CD14-positive monocyte (primary cell): ENCODE measurements at regions not wholly inside any gene's neighbourhood (a gene's known extent, or its start where the extent isn't known, plus 50 kb on each side); places are given as distances from the start of the nearest gene placed in this dataset.

Source experiments
- DNase-seq, 3 donors: peaks; one replicate each; pipeline ENCODE4 v3.0.0-alpha.2; 2011 to 2022
- H2AFZ ChIP-seq: 2 replicates; pipeline ENCODE4 v1.6.0; 2012; ENCODE audit warnings: mild to moderate bottlenecking, low read depth, low read length, inconsistent platforms; ENCODE audit not compliant: insufficient read depth, poor library complexity, severe bottlenecking
- H3K27ac ChIP-seq, 2 donors: 1 replicate in 1 of 2; 2 replicates in 1 of 2; pipeline ENCODE4 v1.5.1; 2012 to 2013; ENCODE audit warnings: low read length in 2 of 2, control low read depth in 1 of 2, inconsistent platforms in 1 of 2, low read depth in 1 of 2, mild to moderate bottlenecking in 1 of 2
- H3K27me3 ChIP-seq, 2 donors: one replicate each; pipeline versions ENCODE4 v1.6.0 to v1.6.1; 2011 to 2013; ENCODE audit warnings: low read length in 2 of 2; ENCODE audit not compliant: control insufficient read depth in 2 of 2, insufficient read depth in 2 of 2
- H3K36me3 ChIP-seq, 2 donors: replicated peaks in 1 of 2; 1 replicate in 1 of 2; 2 replicates in 1 of 2; pipeline versions ENCODE4 v1.5.1 to v1.6.1; 2012 to 2013; ENCODE audit warnings: low read length in 2 of 2, control low read depth in 1 of 2, inconsistent platforms in 1 of 2, mild to moderate bottlenecking in 1 of 2; ENCODE audit not compliant: insufficient read depth in 2 of 2, control insufficient read depth in 1 of 2
- H3K4me1 ChIP-seq, 2 donors: 1 replicate in 1 of 2; 2 replicates in 1 of 2; pipeline versions ENCODE4 v1.5.1 to v1.6.1; 2012 to 2013; ENCODE audit warnings: low read length in 2 of 2, control low read depth in 1 of 2, inconsistent platforms in 1 of 2, mild to moderate bottlenecking in 1 of 2, moderate library complexity in 1 of 2; ENCODE audit not compliant: insufficient read depth in 2 of 2, control insufficient read depth in 1 of 2
- H3K4me2 ChIP-seq: replicated peaks from 2 replicates; pipeline ENCODE3; 2012; ENCODE audit warnings: low read length, moderate library complexity, mild to moderate bottlenecking; ENCODE audit not compliant: poor library complexity, severe bottlenecking; ENCODE audit errors: extremely low read depth
- H3K4me3 ChIP-seq, 3 experiments: fragments of 200-600 bp in 1 of 3; sonication (generic) in 1 of 3; replicated peaks in 1 of 3; 1 replicate in 2 of 3; 2 replicates in 1 of 3; pipeline ENCODE4 v1.5.1; 2011 to 2013; ENCODE audit warnings: low read length in 3 of 3, mild to moderate bottlenecking in 3 of 3, control low read depth in 2 of 3, low read depth in 2 of 3, inconsistent platforms in 1 of 3, moderate library complexity in 1 of 3
- H3K79me2 ChIP-seq: 2 replicates; pipeline ENCODE4 v1.6.0; 2012; ENCODE audit warnings: mild to moderate bottlenecking, control low read depth, inconsistent platforms, low read length, moderate library complexity; ENCODE audit not compliant: insufficient read depth
- H3K9ac ChIP-seq: 2 replicates; pipeline ENCODE4 v1.6.0; 2017; ENCODE audit warnings: low read length, mild to moderate bottlenecking; ENCODE audit not compliant: insufficient read depth, poor library complexity, severe bottlenecking
- H3K9me3 ChIP-seq, 2 donors: replicated peaks in 1 of 2; 1 replicate in 1 of 2; 2 replicates in 1 of 2; pipeline versions ENCODE4 v1.5.1 to v1.6.1; 2012 to 2013; ENCODE audit warnings: low read length in 2 of 2, control low read depth in 1 of 2; ENCODE audit not compliant: control insufficient read depth in 1 of 2, insufficient read depth in 1 of 2
- H4K20me1 ChIP-seq: 2 replicates; pipeline ENCODE4 v1.6.0; 2012; ENCODE audit warnings: mild to moderate bottlenecking, low read length, control low read depth, moderate library complexity; ENCODE audit not compliant: insufficient read depth
- H3K27ac Mint-ChIP-seq, 7 donors: one replicate each; pipeline ENCODE4 v1.8.0; 2020; ENCODE audit warnings: mild to moderate bottlenecking in 7 of 7, mixed read lengths in 7 of 7, moderate library complexity in 6 of 7, inconsistent platforms in 2 of 7
- H3K27me3 Mint-ChIP-seq, 3 donors: one replicate each; pipeline ENCODE4 v1.8.0; 2021 to 2022; ENCODE audit warnings: low read depth in 3 of 3, mild to moderate bottlenecking in 3 of 3, mixed read lengths in 3 of 3, moderate library complexity in 3 of 3, inconsistent platforms in 1 of 3
- H3K36me3 Mint-ChIP-seq, 2 donors: one replicate each; pipeline ENCODE4 v1.8.0; 2020; ENCODE audit warnings: mixed read lengths in 2 of 2, inconsistent platforms in 1 of 2, mild to moderate bottlenecking in 1 of 2
- H3K4me1 Mint-ChIP-seq: one replicate; pipeline ENCODE4 v1.8.0; 2020; ENCODE audit warnings: mild to moderate bottlenecking, mixed read lengths
- H3K4me3 Mint-ChIP-seq, 2 donors: one replicate each; pipeline ENCODE4 v1.8.0; 2020; ENCODE audit warnings: mild to moderate bottlenecking in 2 of 2, mixed read lengths in 2 of 2, moderate library complexity in 1 of 2
- H3K9me3 Mint-ChIP-seq, 7 donors: one replicate each; pipeline ENCODE4 v1.8.0; 2020 to 2022; ENCODE audit warnings: mixed read lengths in 7 of 7, mild to moderate bottlenecking in 6 of 7, moderate library complexity in 6 of 7, inconsistent platforms in 2 of 7
- WGBS: methylation state at CpG from one replicate; pipeline ENCODE4 v1.1.5; 2013; ENCODE audit warnings: missing lambda C conversion rate; ENCODE audit not compliant: insufficient coverage; 5-methylcytosine and 5-hydroxymethylcytosine counted together
- intact Hi-C, 2 donors: fragments of 100-400 bp; cut with micrococcal nuclease; formaldehyde crosslinking; loops; one replicate each; pipeline versions ENCODE4 v1.15.0 to v1.15.1; 2023
- TF ChIP-seq, protein P1 (sequence below): fragments of 200-600 bp; IDR thresholded peaks from one replicate; pipeline ENCODE4 v1.8.0; 2022; ENCODE audit warnings: antibody characterized with exemption, mild to moderate bottlenecking

DNA sequence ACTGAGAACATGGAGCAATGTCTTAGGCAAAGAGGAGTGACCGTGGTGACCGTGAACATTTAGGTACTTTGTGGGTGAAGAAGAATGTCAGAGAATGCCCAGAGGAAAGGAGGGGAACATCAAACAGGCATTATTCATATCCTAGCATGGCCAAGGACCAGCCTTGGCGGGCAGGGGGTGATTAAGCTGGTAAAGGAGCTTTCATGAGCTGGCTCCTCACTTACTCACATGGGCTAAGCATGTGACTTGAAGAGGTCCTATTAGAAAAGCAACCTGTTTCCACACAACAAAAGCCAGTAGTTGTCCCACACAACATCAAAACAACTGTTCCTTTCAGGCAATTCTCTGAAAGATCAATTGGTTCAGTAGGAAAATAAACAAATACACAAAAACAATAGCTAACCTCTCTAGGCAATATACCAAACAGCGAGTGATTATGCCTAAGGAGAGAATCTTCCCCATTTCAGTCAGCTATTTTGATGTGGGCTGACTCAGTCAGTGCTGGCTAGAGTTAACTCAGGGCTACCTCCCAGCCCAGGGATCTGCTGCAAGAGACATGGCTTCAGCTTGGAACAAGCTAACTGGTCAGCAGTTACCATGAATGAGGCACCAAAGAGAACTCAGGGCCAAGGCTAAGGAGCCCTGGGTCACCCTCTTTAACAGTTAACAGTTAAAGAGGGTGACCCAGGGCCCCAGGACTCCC is 283.5 kb downstream of the ARHGAP12 start:
- H3K4me1 Mint-ChIP-seq = peaks cover 3% of the 10 kb centered on the region
- Histone ChIP-seq H3K9ac (no peak overlapping the region), H3K4me2 (no peak overlapping the region), H3K36me3 (no peaks in the 10 kb centered on the region), H3K4me1 (no peaks in the 10 kb centered on the region), H3K4me3 (no peak overlapping the region), H2AFZ (no peak overlapping the region), H3K79me2 (no peaks in the 10 kb centered on the region), H3K27me3 (no peaks in the 10 kb centered on the region), H3K27ac (no peak overlapping the region), H4K20me1 (no peaks in the 10 kb centered on the region), H3K9me3 (no peaks in the 10 kb centered on the region)
- TF ChIP-seq, protein P1, sequence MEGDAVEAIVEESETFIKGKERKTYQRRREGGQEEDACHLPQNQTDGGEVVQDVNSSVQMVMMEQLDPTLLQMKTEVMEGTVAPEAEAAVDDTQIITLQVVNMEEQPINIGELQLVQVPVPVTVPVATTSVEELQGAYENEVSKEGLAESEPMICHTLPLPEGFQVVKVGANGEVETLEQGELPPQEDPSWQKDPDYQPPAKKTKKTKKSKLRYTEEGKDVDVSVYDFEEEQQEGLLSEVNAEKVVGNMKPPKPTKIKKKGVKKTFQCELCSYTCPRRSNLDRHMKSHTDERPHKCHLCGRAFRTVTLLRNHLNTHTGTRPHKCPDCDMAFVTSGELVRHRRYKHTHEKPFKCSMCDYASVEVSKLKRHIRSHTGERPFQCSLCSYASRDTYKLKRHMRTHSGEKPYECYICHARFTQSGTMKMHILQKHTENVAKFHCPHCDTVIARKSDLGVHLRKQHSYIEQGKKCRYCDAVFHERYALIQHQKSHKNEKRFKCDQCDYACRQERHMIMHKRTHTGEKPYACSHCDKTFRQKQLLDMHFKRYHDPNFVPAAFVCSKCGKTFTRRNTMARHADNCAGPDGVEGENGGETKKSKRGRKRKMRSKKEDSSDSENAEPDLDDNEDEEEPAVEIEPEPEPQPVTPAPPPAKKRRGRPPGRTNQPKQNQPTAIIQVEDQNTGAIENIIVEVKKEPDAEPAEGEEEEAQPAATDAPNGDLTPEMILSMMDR = no peak
- DNase-seq = no peak
- H3K27ac Mint-ChIP-seq = no peak overlapping the region
- WGBS = 100% methylated on average over 1 of the region's 4 CpGs
- intact Hi-C loops = no loop called here
- peaks cover 2 to 7% (median 3%) of the 10 kb centered on the region in 3 donors for H3K27me3 Mint-ChIP-seq
- H3K4me3 Mint-ChIP-seq = no peak overlapping the region
- H3K36me3 Mint-ChIP-seq = peaks cover 0 to 4% of the 10 kb centered on the region in 2 donors
- peaks cover 0 to 12% (median 4%) of the 10 kb centered on the region in 7 donors for H3K9me3 Mint-ChIP-seq

DNA sequence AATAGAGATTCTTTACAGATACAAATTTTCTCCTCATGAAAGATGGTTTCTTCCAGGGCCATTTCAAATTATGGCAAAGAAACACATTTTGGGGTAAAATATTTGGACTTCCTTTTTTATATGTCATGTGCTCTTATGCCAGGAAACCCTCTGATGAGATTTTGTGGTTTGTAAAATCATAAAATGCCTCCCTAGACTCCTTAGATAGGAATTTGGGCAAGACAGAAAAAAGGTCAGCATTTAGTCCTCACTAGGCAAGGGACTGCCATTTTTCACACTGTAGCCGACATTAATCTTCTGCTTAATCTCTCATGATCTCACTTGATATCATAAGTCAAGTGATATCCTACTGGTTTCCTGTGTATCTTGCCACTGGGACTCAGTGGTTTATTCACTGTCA is 286.4 kb downstream of the ARHGAP12 start:
- H3K27ac Mint-ChIP-seq = no peak overlapping the region
- H3K4me3 Mint-ChIP-seq = no peak overlapping the region
- peaks cover 5 to 19% (median 13%) of the 10 kb centered on the region in 7 donors for H3K9me3 Mint-ChIP-seq
- H3K27me3 Mint-ChIP-seq = peaks cover 2 to 7% (median 3%) of the 10 kb centered on the region in 3 donors
- intact Hi-C loops = no loop called here
- TF ChIP-seq, protein P1 = no peak
- Histone ChIP-seq H3K9ac (no peak overlapping the region), H3K4me3 (no peak overlapping the region), H3K79me2 (no peaks in the 10 kb centered on the region), H2AFZ (no peak overlapping the region), H3K4me2 (no peak overlapping the region), H3K9me3 (no peaks in the 10 kb centered on the region), H3K27me3 (no peaks in the 10 kb centered on the region), H3K4me1 (no peaks in the 10 kb centered on the region), H3K27ac (no peak overlapping the region), H4K20me1 (no peaks in the 10 kb centered on the region), H3K36me3 (no peaks in the 10 kb centered on the region)
- H3K4me1 Mint-ChIP-seq = peaks cover 9% of the 10 kb centered on the region
- no peak for DNase-seq
- H3K36me3 Mint-ChIP-seq = peaks cover 0 to 4% of the 10 kb centered on the region in 2 donors
- WGBS = no CpG with 5 or more reads among the region's 1 CpG
